ENCODE measurements at regions not wholly inside any gene's neighbourhood (a gene's known extent, or its start where the extent isn't known, plus 50 kb on each side); places are given as distances from the start of the nearest gene placed in this dataset.
"Not testable (repeated sequence)": the region's sequence is repeated elsewhere in the genome, so short reads cannot be mapped to it uniquely, and the experiment has no call there.

DNA sequence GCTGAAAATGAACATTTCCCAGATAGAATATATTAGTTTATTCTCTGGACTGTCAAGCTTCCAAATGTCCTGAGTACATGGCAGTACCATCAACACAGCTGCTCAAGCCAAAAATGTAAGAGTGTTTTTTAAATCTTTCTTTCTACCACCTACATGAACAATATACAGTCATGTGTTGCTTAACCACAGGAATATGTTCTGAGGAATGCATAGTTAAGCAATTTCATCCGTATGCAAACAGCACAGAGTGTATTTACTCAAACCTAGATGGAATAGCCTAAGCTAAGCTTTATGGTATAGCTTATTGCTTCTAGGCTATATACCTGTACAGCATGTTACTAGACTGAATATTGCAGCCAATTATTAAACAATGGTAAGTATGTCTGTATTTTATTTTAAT, 561.9 kb upstream of the ADGRL4 start:
- DNase-seq (ENCODE audit: low read depth, low spot score): no peak

DNA sequence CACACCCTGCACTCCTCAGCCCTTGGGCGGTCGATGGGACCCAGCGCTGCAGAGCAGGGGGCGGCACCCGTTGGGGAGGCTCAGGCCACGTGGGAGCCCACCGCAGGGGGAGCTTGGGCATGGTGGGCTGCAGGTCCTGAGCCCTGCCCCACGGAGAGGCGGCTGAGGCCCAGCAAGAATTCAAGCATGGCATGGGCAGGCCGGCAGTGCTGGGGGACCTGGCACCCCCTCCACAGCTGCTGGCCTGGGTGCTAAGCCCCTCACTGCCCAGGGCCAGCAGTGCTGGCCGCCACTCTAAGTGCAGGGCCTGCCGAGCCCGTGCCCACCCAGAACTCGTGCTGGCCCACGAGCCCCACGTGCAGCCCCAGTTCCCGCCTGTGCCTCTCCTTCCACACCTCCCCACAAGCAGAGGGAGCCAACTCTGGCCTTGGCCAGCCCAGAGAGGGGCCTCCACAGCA, 555.0 kb upstream of the ADGRL4 start:
- DNase-seq (ENCODE audit: low read depth, low spot score): no peak

GRCh38 chr1:79556189-79556588, 549.7 kb upstream of the ADGRL4 start:
- DNase-seq (ENCODE audit: low read depth, low spot score): no peak

DNA sequence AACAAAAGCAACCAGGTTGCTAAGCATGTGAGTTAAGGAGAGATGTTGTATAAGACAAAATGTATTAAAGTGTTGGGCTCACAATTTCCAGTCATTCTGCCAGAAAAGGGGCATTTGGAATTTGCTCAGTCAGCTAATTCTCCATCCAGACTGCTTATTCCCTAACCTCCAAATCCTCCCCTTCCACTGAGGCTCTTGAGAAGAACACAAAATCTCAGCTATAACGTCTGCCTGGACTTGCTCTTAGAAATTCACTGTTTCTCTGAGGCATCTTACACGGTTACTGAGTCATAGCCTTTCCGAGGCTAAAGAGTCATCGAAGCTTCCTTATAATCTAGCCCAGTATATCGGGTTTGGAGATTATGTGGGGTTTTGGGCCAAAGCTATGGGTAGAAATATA, 548.2 kb upstream of the ADGRL4 start:
- no peak for DNase-seq (ENCODE audit: low read depth, low spot score)

DNA sequence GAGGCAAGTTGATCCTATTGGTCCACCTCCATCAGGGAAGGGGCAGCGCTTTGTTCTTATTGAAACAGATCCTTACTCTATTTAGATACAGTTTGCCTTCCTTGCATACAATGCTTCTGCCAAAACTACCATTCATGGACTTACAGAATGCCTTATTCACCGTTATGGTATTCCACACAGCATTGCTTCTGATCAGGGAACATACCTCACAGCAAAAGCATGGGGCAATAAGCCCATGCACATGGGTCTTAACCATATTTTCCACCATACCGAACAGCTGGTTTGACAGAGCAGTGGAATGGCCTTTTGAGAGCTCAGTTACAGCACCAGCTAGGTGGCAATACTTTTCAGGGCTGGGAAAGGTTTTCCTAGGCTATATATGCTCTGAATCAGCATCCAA, 544.8 kb upstream of the ADGRL4 start:
- no peak for DNase-seq (ENCODE audit: low read depth, low spot score)

DNA sequence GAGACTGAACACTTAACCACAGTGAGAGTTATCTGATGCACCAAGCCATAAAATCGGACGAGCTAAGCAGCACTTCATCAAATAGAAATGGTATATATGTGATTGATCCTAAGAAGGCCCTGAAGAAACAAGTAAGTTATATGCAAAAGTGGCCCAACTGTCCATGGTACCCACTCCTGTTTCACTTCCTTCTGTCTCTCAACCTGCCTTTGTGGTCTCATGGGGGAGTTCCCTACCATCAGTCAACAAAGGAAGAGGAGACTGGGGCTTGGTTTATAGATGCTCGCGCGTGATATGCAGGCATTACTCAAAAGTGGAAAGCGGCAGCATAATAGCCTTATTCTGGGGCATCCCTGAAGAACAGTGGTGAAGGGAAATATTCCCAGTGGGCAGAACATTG, 543.9 kb upstream of the ADGRL4 start:
- no peak for DNase-seq (ENCODE audit: low read depth, low spot score)

- no peak for DNase-seq (ENCODE audit: low read depth, low spot score)
Measured at GRCh38 chr1:79549201-79549600, 542.7 kb upstream of the ADGRL4 start.

DNA sequence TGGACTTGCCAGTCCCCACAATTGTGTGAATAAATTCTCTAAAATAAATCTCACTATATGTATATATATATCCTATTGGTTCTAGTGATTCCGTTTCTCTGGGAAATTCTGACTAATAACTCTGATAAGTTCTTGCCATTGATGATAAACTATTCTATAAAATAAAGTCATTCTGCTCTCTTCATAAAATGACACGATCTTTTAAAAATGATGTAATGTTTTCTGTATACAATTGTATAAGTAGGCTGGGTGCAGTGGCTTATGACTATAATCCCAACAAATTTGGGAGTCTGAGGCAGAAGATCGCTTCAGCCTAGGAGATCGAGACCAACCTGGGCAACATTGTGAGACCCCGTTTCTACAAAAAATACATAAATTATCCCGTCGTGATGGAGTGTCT, 541.0 kb upstream of the ADGRL4 start:
- DNase-seq (ENCODE audit: low read depth, low spot score): no peak

GRCh38 chr1:79543394-79543793, 536.9 kb upstream of the ADGRL4 start:
- no peak for DNase-seq (ENCODE audit: low read depth, low spot score)

- DNase-seq (ENCODE audit: low read depth, low spot score): no peak
Measured at GRCh38 chr1:79539001-79539400, 532.5 kb upstream of the ADGRL4 start.

DNA sequence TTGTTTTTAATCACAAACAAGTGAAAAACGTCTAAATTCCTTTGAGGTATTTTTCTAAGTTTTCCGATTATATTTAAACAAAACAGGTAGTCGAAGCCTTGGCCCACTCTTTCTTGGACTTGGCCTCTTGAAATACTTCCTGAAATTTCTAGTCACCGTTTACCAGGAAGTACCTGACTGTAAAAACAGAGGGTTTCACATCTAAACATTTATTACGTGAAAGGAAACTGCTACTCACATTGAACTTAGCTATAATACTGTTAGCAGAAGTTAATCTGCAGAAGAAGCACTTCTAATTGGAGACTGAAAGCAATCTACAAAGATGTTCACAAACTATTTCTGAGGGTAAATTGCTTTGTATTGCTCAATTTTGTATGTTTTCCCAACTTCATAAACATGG, 526.0 kb upstream of the ADGRL4 start:
- no peak for DNase-seq (ENCODE audit: low read depth, low spot score)

DNA sequence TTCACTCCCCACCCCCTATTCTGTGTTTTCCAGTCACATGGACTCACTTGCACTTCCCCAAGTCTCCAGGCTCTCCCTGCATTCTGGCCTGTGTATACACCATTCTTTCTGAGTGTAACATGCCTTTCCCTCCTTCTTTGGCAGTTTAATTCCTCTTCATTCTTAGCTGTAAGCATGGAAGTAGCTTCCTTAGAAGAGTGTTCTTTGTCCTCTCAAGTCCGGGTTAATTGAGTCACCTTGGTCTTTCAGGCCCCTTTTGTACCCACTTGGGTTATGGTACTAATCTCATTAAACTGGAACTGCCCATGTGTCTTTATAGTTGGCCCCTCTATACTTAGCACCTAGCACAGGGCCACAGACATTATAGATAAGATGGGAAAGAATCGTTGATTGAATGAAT, 525.3 kb upstream of the ADGRL4 start:
- DNase-seq (ENCODE audit: low read depth, low spot score): no peak

GRCh38 chr1:79530476-79530875, 523.9 kb upstream of the ADGRL4 start:
- no peak for DNase-seq (ENCODE audit: low read depth, low spot score)

- DNase-seq (ENCODE audit: low read depth, low spot score): no peak
Measured at GRCh38 chr1:79530055-79530454, 523.5 kb upstream of the ADGRL4 start.

DNA sequence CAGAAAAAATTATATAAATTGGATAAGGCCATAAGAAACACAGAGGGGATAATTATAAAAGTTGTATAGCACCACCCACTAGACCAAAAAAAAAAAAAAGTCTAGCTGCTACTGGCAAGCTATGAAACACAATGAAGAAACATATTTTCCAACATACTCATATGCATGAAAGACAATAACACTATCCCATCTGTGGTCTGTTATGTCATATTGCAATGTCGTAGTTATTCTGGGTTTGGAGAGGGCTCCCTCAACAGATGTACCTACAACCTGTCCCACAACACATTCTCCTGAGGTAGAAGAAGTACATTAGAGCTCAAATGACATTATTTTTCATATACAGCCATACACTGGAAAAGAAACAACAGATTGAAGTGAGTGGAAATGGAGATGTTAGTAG, 517.6 kb upstream of the ADGRL4 start:
- DNase-seq (ENCODE audit: low read depth, low spot score): no peak

- DNase-seq (ENCODE audit: low read depth, low spot score): no peak
Measured at GRCh38 chr1:79519084-79519760, 512.7 kb upstream of the ADGRL4 start.

GRCh38 chr1:79517470-79518224, 511.1 kb upstream of the ADGRL4 start:
- no peak for DNase-seq (ENCODE audit: low read depth, low spot score)

- no peak for DNase-seq (ENCODE audit: low read depth, low spot score)
Measured at GRCh38 chr1:79507770-79508169, 501.2 kb upstream of the ADGRL4 start.

DNA sequence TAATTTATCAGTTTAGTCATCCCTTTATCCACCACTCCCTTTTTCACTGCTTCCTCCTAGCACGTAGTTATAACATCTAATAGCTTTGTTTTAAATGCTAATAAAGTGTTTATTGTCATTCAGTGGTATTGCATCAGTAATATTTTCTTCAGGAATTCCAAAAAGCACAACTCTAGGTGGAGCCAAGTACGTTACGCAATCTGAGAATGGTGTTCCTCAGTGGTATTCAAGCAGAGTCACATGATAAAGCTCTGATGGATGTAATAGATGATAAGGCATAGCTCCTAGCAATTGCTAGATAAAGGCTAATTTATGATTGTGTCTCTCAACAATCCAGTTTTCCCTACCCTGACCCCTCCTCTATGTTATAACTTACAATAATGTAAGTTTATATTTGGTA, 494.6 kb upstream of the ADGRL4 start:
- no peak for DNase-seq (ENCODE audit: low read depth, low spot score)

- no peak for DNase-seq (ENCODE audit: low read depth, low spot score)
Measured at GRCh38 chr1:79499541-79499940, 493.0 kb upstream of the ADGRL4 start.

DNA sequence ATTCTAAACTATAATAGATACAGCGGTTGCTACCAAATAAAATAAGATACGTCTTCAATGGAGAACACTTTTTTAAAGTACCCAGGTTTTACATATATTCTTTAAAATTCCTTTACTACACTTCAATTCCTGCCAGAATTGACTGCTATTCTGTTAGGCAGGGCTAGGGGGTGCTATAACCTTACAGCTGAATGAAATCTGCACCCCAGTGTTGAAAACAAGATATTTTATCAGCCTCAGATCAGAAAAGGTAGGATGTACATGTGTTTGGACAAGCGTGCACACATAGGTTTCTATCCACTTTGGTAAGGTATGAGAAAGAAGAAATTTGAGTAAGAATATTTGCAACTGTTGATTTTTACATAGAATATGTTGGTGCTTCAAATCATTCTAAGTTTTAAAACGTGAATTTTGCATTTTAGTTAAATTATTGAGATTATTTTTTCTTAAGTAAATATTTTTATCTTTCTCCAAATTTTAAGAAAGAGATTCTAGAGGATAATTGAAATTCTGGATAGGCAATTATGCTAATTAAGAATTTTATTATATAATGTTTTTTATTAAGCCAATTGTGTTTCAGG, 490.8 kb upstream of the ADGRL4 start:
- no peak for DNase-seq (ENCODE audit: low read depth, low spot score)

DNA sequence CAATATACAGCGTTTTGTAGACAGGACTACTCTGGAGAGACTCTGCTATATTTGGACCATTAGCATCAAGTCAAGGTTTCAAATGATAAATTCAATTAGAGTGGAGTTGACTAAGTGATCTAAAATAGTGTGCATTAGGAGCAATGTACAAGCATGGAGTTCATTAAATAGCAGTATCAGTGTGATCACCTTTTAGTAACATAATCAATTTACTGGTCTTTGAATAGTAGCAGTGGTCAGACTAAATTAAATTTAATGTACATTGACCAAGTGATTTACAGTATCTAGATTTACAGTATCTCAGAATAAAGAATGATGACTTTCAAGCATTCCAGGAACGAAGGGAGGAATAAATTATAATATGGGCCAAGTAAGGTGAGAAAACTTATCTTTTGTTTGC, 489.6 kb upstream of the ADGRL4 start:
- DNase-seq (ENCODE audit: low read depth, low spot score): no peak

DNA sequence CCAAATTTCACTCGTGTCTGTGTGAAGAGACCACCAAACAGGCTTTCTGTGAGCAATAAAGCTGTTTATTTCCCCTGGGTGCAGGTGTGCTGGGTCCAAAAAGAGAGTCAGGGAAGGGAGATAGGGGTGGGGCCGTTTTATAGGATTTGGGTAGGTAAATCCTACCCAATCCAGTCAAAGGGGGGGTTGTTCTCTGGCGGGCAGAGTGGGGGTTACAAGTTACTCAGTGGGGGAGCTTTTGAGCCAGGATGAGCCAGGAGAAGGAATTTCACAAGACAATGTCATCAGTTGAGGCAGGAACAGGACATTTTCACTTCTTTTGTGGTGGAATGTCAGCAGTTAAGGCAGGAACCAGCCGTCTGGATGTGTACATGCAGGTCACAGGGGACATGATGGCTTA, 487.2 kb upstream of the ADGRL4 start:
- DNase-seq (ENCODE audit: low read depth, low spot score): not testable (repeated sequence)
